NCI-H446 treated with DMSO at 0.1 percent for 48 hours (cell line): ENCODE measurements at regions not wholly inside any gene's neighbourhood (a gene's known extent, or its start where the extent isn't known, plus 50 kb on each side); places are given as distances from the start of the nearest gene placed in this dataset.
A peak's percentile ranks its signal among the peaks of the same experiment; 100 is the strongest.

Experiments used
- DNase-seq: peaks from one replicate; lab custom pipeline; 2025; lab: John Stamatoyannopoulos, UW

GRCh38 chr9:8088477-8088876 lies 288.9 kb upstream of the DMAC1 start:
- DNase-seq = no peak

- DNase-seq = no peak
Observed at GRCh38 chr9:8085986-8086385, 286.4 kb upstream of the DMAC1 start.

- DNase-seq = no peak
Observed at GRCh38 chr9:8078641-8079140, 279.1 kb upstream of the DMAC1 start.

DNA sequence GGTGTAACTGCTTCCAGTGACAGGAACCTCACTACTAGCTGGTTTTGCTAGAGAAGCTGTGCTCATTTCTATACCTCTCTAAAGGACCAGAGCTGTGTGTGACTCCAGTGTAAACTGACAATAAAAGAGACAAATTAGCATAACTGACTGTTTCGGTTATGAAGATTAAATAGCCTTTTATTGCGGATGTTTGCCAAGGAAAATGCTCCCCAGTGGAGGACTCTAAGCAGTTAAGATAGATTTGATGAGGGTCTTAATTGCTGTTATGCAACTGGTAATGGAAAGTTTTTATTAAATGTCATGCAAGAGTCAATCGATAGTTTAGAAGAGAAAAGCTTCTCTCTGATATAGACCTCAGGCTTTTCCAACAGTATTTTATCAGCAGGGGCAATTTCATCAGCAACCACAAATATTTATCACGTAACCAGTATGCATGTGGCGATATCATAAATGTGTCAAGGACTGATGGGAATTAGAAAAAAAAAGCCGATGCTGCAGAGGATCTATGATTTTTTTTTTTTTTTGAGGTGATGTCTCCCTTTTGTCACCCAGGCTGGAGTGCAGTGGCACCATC lies 275.2 kb upstream of the DMAC1 start:
- DNase-seq = no peak

DNA sequence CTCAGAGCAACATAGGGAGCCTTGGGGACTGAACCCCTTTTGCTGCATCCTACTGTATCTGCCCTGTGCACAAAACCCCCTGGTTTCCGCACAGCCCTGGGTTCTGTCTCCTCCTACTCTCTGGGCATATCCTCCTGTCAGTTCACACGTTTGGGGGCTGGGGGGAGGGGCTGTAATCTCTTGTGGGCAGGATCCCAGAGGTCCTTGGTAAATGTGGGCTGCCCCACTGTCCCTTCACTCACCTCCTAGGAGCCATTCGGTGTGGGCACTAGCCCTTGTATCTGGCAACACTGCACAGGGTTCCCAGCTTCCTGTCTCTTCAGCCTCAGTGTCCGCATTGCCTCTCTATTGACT lies 271.8 kb upstream of the DMAC1 start:
- DNase-seq = no peak

DNA sequence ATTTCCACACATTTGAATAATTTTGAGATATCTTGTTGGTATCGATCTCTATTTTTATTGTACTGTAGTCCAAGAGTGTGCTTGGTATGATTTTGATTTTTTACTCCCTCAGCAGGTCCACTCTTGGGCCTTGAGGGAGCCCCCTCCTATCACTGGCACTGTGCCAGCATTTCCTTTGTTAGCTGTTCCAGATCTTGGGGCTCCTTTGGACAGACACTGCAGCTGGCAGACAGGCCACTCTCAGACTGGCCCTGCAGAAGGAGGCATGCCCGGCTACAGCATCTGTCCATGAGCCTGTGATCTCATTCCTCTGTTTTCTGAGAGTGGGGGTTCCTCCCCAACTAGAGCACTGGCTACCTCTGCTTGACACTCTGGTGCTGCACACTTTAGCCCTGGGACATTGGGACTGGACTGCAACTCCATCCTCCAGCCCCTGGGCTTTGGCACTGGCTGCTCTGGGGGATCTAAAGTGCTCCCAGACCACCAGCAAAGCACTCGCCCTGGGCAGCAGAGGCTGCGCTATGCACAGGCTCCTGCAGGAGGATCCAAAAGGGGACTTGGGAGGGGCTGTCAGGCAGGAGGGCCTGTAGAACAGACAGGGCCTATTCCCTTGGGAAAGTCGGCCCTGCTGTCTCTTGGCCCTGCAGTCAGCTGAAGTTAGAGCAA lies 271.3 kb upstream of the DMAC1 start:
- DNase-seq = no peak

DNA sequence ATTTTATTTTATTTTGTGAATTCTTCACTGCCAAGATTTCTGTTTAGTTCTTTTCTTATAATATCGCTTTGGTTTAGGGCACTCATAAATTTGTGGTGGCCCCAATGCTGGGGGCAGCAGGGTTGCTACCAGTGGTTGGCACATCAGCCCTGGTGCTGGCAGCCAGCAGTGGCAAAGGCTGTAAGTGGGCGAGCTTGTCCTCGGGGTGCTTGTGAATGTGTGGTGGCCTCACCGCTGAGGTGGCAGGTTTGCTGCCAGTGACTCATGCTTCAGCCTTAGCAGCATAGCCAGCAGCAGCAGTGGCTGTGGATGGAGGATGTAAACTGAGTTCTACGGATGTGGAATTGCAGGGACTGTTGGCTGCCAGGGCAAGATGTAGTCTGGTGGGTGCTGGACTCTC lies 262.9 kb upstream of the DMAC1 start:
- DNase-seq = no peak

- no peak for DNase-seq
Observed at GRCh38 chr9:8053501-8053900, 253.9 kb upstream of the DMAC1 start.

DNA sequence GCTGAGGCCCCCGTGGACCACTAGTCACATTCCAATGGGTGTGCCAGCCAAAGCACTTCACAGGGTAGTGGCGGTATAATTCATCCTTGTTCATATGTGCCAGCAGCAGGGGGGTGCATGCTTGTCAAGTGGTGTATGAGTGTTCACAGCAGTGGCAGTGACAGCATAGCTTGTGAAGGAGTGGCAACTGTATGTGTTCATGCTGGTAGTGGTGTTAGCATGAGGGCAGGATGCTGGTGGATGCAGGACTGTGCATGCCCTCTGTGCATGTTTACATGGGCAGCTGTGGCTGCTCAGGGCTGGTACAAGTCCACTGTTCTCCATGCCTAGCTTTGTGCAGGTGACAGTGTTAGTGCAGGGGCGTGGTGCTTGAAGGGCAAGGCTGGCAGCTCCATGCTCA lies 253.4 kb upstream of the DMAC1 start:
- DNase-seq = no peak

DNA sequence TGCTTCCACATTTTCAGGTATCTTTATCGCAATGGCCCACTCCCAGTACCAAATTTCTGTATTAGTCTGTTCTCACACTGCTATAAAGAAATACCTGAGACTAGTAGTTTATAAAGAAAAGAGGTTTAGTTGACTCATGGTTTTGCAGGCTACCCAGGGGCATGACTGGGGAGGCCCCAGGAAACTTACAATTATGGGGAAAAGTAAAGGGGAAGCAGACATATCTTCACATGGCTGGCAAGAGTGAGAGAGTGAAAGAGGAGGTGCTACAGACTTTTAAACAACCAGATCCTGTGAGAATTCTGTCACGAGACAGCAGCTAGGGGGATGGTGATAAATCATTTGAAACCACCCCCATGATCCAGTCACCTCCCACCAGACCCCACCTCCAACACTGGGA lies 238.2 kb upstream of the DMAC1 start:
- no peak for DNase-seq

- no peak for DNase-seq
Observed at GRCh38 chr9:8036914-8037524, 237.4 kb upstream of the DMAC1 start.

- no peak for DNase-seq
Observed at GRCh38 chr9:8033794-8034193, 234.2 kb upstream of the DMAC1 start.

DNA sequence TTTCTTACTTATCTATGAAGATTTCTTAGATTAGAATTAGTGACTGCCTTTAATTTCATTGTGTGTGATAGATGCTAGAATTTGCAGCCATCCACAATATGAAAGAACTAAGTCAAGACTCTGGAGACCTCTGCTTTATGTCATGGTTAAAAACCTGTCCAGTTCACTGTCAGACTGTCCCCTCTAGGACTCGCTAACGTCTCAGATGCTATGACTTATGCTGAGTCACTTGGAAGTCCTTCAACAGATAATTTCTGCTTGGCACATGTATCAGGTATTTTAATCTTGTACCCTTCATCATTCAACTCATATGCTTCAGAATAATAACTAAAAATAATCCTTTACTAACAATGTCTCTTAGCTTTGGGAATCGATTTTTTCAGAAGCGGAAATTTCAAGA lies 230.5 kb upstream of the DMAC1 start:
- DNase-seq = no peak

- DNase-seq = no peak
Observed at GRCh38 chr9:8027351-8027750, 227.8 kb upstream of the DMAC1 start.

GRCh38 chr9:8025551-8025950 lies 226.0 kb upstream of the DMAC1 start:
- no peak for DNase-seq

DNA sequence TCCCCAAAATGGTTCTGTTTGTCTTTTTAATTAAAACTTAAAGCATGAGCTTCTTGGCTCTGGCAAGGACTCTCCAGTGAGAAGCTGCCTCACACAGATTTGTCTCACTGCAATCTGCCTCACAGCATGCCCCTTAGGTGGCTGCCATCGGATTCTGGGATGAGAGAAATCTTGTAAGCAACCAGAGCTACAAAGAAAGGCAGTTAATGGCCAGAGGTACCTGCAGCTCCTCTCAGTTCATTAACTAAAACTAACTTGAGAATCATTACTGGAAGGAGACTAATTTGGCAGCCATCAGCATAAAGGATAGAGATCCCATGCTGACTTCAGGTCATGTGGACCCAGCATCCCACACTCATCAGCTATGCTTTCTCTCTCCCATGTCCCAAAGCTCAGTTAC lies 220.6 kb upstream of the DMAC1 start:
- DNase-seq = no peak

- no peak for DNase-seq
Observed at GRCh38 chr9:8019636-8020035, 220.1 kb upstream of the DMAC1 start.

GRCh38 chr9:8014997-8015682 lies 215.6 kb upstream of the DMAC1 start:
- DNase-seq = peak; percentile 39

GRCh38 chr9:8012986-8013385 lies 213.4 kb upstream of the DMAC1 start:
- no peak for DNase-seq

DNA sequence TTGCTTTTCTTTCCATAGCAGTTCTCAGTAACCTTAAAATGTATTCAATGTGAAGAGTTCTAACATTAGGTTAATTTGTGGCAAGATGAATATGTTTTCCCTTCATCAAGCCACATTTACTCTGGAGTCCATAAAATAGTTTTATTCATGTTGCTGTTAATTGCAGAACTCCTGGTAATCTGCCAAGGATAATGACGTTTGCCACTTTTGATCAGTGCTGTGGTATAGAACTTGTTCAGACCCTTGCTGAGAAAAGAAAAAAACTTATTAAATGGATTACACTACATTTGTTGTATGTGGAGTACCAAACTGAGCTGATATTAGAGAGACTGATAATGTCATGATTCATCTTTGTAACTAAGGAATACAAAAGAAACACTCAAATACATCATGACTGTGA lies 212.4 kb upstream of the DMAC1 start:
- no peak for DNase-seq

- DNase-seq = no peak
Observed at GRCh38 chr9:7996558-7996957, 197.0 kb upstream of the DMAC1 start.

DNA sequence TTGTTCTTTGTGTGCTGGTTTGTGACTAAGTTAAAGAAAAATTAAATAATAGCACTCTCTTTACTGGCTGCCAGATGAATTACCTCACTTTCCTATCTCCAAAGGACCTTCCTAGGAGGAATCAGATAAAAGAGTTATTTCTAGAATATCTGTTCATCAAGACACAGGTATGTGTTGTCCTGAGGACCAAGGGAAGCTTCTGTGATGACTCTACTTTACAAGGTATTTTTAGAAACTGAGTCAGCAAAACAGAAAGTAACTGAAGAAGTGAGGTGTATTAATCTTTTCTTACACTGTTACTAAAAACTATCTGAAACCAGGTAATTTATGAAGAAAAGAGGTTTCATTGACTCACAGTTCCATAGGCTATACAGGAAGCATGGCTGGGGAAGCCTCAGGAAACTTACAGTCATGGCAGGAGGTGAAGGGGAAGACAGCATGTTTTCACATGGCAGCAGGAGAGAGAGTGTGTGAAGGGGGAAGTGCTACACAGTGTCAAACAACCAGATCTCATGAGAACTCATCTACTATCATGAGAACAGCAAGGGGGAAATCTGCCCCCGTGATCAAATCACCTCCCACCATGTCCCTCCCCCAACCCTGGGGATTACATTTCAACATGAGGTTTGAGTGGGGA lies 189.2 kb upstream of the DMAC1 start:
- no peak for DNase-seq

DNA sequence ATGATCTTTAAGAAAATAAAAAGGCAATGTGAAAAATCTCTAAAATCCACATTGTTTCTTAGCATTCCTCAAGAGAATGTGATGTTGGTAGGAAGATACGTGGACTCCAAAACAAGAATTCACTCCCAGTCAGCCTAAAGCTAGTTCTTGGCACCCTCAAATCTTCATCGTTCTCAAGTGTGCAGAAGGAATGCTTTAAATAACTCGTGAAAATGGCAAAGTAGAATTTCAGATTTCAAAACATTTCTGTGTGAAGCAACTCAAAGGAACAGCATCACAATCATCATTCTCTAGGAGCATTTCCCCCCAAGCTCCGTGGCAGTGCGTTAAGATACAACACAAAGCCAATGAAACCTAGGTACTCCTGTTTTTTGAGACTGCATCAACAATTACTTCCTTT lies 185.1 kb upstream of the DMAC1 start:
- no peak for DNase-seq
